ENCODE measurements at regions not wholly inside any gene's neighbourhood (a gene's known extent, or its start where the extent isn't known, plus 50 kb on each side); places are given as distances from the start of the nearest gene placed in this dataset.
"Not testable (repeated sequence)": the region's sequence is repeated elsewhere in the genome, so short reads cannot be mapped to it uniquely, and the experiment has no call there.

DNA sequence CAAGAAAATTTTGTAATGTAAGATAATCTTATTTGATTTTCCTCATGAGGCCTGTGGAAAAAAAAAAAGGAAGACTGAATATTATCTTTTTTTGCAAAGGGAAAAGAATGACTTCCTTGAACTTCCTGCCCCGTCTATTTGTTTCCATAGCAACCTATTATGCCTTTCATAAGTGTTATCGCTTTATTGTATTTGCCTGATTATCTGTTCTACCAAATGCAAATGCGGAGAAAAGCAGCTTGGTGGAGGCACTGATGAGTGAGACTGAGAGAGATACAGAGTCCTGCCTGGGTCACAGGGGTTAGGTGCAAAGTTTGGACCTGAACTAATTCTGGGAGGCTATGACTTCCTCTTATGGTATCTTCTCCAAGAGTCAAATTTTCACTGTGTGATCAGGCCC is 334.0 kb upstream of the KCNMB2 start:
- no peak for DNase-seq

GRCh38 chr3:178203165-178203564 is 333.1 kb upstream of the KCNMB2 start:
- DNase-seq, result no peak

DNA sequence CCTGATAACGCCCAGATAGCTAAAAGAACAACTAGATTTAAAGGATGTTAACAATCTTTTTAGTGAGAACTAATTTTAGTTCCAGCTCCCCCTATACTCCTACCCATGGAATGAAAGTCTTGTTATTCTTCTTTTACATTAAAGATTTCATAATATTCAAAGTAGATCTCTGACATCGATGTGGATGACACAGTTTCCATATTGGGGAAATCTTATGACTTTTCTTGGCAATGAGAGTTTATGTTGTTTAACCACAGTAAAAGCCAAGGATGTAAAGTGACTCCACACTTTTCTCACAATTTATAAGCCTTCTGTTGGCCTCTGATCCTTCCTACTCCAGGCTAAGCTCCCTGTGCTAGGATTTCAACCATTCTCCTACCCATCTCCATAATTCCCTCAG is 332.6 kb upstream of the KCNMB2 start:
- no peak for DNase-seq

GRCh38 chr3:178205740-178206139 is 330.5 kb upstream of the KCNMB2 start:
- DNase-seq, result no peak

GRCh38 chr3:178206521-178206920 is 329.7 kb upstream of the KCNMB2 start:
- no peak for DNase-seq

DNA sequence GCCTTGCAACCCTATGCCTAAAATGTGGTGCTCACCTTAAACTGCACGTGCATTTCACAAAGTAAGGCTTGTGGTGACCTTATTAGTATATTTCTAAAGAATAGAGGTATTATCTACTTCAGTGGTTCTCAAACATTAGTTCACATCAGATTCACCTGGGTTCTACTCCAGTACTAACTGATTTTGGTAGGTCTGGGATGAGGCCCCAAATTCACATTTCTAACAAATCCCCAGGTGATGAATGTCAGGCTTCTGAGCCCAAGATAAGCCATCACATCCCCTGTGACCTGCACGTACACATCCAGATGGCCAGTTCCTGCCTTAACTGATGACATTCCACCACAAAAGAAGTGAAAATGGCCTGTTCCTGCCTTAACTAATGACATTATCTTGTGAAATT is 329.1 kb upstream of the KCNMB2 start:
- not testable (repeated sequence) for DNase-seq

GRCh38 chr3:178207627-178208026 is 328.6 kb upstream of the KCNMB2 start:
- not testable (repeated sequence) for DNase-seq

DNA sequence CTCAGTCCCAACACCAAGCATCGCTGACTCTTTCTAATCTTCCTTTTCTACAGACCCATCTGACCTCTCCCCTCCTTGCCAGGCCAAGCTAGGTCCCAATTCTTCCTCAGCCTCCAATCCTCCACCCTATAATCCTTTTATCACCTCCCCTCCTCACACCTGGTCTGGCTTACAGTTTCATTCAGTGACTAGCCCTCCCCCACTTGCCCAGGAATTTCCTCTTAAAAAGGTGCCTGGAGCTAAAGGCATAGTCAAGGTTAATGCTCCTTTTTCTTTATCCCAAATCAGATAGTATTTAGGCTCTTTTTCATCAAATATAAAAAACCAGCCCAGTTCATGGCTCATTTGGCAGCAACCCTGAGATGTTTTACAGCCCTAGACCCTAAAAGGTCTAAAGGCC is 327.1 kb upstream of the KCNMB2 start:
- DNase-seq, result not testable (repeated sequence)

GRCh38 chr3:178209618-178210017 is 326.6 kb upstream of the KCNMB2 start:
- DNase-seq, result not testable (repeated sequence)

- not testable (repeated sequence) for DNase-seq
Measured at GRCh38 chr3:178211086-178211485, 325.1 kb upstream of the KCNMB2 start.

- no peak for DNase-seq
Measured at GRCh38 chr3:178217479-178217878, 318.8 kb upstream of the KCNMB2 start.

- no peak for DNase-seq
Measured at GRCh38 chr3:178218231-178218630, 318.0 kb upstream of the KCNMB2 start.

GRCh38 chr3:178219661-178220060 is 316.6 kb upstream of the KCNMB2 start:
- DNase-seq, result not testable (repeated sequence)

GRCh38 chr3:178223876-178224275 is 312.4 kb upstream of the KCNMB2 start:
- no peak for DNase-seq

DNA sequence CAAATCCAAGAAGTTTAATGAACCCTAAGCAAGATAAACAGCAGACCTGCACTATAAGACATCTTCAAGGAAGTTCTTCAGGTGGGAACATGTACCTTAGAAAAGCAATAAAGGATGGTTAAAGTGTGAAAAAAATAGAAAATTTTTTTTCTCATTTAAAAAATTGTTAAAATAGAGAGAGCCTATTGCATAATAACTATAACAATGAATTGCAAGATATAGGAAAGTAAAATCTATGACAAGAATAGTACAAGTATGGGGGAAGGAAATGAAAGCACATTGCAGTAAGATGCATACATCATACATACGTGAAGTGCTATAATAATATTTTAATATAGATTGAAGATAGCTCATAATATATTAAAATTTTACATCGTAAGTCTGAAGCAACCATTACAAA is 310.1 kb upstream of the KCNMB2 start:
- no peak for DNase-seq

DNA sequence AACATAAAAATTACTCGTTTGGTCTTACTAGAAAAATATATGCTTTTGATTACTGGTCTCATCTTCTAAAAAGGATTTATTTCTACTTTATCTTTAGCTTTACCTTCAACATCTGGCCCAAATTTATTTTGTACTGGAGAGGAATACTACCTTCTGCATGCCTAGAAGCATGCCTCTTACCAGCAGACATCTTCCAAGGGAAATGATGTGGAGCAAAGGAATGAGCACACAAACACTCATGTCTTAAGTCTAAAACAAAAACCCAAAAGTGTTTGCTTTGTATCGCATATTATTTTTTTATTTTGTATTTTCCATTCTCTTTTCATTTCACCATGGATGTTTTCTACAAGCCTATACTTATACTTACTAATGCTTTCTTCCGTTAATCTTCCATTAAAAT is 304.6 kb upstream of the KCNMB2 start:
- no peak for DNase-seq

DNA sequence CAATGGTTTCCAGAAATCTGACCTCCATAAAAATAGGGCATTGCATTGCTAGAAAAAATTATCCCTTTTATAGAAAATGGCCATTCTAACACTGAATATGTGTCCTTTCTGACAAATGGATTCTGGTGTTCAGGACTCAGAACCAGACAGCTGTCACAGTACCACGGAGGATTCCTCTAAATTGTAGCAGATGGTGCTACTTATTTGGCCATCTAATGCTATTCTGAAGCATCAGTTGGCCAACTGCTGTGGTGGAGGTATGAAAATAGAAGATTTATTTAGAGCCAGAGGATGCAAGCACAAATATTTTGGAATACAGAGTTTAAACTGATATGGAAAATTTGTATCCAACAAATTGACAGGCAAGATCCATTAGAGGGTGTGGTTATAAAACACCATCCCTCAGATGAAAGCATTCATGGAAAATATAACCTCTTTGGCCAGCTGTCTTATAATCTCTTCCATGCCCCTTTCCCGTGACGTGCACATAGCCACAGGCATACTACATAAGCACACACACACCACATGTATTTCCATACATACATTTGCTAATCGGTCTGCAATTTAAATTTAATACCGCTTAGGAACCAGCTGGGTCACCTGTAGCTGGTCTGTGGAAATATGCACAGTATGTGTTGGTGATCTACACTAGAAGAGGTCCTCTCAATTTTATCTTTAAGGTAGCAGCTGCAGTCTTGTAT is 302.7 kb upstream of the KCNMB2 start:
- no peak for DNase-seq

DNA sequence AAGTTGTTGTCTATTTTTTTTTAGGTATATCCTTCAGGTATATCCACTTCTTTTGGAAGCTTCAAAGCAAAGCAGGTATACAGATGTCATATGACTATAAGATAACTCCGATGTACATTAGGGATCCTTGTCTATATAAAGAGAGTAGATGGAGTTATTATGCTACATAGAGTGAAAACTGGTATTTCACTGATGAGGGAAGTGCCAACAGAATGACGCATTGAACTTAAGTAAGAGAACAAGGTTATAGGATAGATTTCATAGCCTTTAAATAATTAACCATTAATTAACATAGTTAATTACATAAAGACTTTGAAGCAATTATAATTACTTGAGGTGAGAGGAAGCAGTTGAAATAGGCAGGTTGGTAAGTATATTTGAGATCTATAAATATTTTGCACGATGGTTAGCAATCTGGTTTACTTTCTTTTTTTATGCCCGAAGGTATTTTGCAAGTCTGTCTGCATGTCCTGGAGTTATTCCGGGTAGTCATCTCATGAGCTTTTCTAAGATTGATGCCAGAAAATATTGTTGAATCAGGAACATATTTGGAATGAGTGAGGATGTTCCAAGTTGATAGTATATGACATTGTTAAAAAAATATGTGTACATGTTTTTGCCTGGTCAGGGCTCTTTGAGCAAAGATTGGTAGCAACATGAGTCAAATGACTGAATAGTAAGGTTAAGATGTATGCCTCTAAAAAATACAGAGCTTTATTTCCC is 299.5 kb upstream of the KCNMB2 start:
- no peak for DNase-seq

DNA sequence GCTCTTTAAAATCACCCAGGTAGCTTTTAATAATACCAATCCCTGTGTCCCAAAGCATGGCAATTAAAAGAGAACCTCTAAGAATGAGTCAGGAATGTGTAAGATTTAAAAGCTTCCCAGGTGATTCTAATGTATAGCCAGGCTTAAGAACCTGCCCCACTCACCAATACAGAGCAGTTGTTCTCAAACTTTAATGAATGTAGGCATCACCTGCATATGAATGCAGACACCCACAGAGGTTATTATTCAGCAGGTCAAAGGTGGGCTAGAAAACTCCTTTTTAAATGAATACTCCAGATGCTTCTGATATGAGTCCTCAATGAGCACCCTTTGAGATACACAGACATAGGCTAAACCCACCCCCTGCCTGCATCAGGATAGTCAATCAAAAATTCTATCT is 298.1 kb upstream of the KCNMB2 start:
- DNase-seq, result no peak

GRCh38 chr3:178244733-178245709 is 291.2 kb upstream of the KCNMB2 start:
- DNase-seq, result no peak

- no peak for DNase-seq
Measured at GRCh38 chr3:178246004-178246403, 290.2 kb upstream of the KCNMB2 start.

- DNase-seq, result no peak
Measured at GRCh38 chr3:178255315-178255714, 280.9 kb upstream of the KCNMB2 start.

DNA sequence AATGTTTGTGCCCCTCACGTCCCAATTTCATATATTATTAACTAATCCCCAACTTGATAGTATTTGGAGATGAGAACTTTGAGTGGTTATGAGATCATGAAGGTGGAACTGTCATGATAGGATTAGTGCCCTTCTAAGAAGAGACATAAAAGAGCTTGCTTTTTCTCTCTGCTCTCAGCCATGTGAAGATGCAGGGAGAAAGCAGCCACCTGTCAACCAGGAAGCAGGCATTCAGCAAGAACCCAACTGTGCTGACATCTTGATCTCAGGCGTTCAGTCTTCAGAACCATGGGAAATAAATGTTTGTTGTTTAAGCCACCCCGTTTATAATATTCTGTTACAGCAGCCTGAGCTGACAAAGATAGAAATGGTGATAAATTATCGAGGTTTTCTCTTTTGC is 278.7 kb upstream of the KCNMB2 start:
- DNase-seq, result no peak
